Activated CD4-positive, alpha-beta T cell treated with anti-CD3 and anti-CD28 coated beads, Interleukin-10, Interleukin-2, amounts not matched to agents 100 ng/mL and 50 ng/mL, durations not matched to agents 16 hours and 8 hours (primary cell): ENCODE measurements at regions not wholly inside any gene's neighbourhood (a gene's known extent, or its start where the extent isn't known, plus 50 kb on each side); places are given as distances from the start of the nearest gene placed in this dataset.
"Not testable (repeated sequence)": the region's sequence is repeated elsewhere in the genome, so short reads cannot be mapped to it uniquely, and the experiment has no call there.

Experiments used
- DNase-seq: peaks from one replicate; pipeline ENCODE4 v3.0.0-alpha.2; 2020

GRCh38 chr3:166296179-166296783, 459.1 kb upstream of the BCHE start:
- no peak for DNase-seq

- no peak for DNase-seq
Measured at GRCh38 chr3:166291186-166291955, 454.1 kb upstream of the BCHE start.

- no peak for DNase-seq
Measured at GRCh38 chr3:166285001-166285400, 447.8 kb upstream of the BCHE start.

- DNase-seq: no peak
Measured at GRCh38 chr3:166283840-166284239, 446.6 kb upstream of the BCHE start.

- DNase-seq: no peak
Measured at GRCh38 chr3:166282931-166283330, 445.7 kb upstream of the BCHE start.

- DNase-seq: no peak
Measured at GRCh38 chr3:166279636-166280035, 442.4 kb upstream of the BCHE start.

GRCh38 chr3:166275024-166275390, 437.8 kb upstream of the BCHE start:
- DNase-seq: no peak

- DNase-seq: no peak
Measured at GRCh38 chr3:166274351-166275023, 437.3 kb upstream of the BCHE start.

GRCh38 chr3:166270429-166270828, 433.2 kb upstream of the BCHE start:
- no peak for DNase-seq

- no peak for DNase-seq
Measured at GRCh38 chr3:166265153-166265552, 427.9 kb upstream of the BCHE start.

GRCh38 chr3:166263460-166263859, 426.2 kb upstream of the BCHE start:
- DNase-seq: no peak

- DNase-seq: not testable (repeated sequence)
Measured at GRCh38 chr3:166258293-166258850, 421.1 kb upstream of the BCHE start.

GRCh38 chr3:166257715-166258114, 420.5 kb upstream of the BCHE start:
- no peak for DNase-seq

- DNase-seq: no peak
Measured at GRCh38 chr3:166248784-166249183, 411.6 kb upstream of the BCHE start.

GRCh38 chr3:166243511-166243910, 406.3 kb upstream of the BCHE start:
- DNase-seq: no peak

- no peak for DNase-seq
Measured at GRCh38 chr3:166223120-166223519, 385.9 kb upstream of the BCHE start.

- no peak for DNase-seq
Measured at GRCh38 chr3:166211451-166211850, 374.2 kb upstream of the BCHE start.

- DNase-seq: no peak
Measured at GRCh38 chr3:166209701-166210100, 372.5 kb upstream of the BCHE start.

GRCh38 chr3:166205158-166205557, 367.9 kb upstream of the BCHE start:
- DNase-seq: no peak

- no peak for DNase-seq
Measured at GRCh38 chr3:166201476-166201875, 364.3 kb upstream of the BCHE start.

GRCh38 chr3:166199491-166199890, 362.3 kb upstream of the BCHE start:
- no peak for DNase-seq

GRCh38 chr3:166195808-166196207, 358.6 kb upstream of the BCHE start:
- no peak for DNase-seq

- no peak for DNase-seq
Measured at GRCh38 chr3:166191411-166191810, 354.2 kb upstream of the BCHE start.

GRCh38 chr3:166190360-166190759, 353.1 kb upstream of the BCHE start:
- DNase-seq: no peak
